ENCODE measurements at regions not wholly inside any gene's neighbourhood (a gene's known extent, or its start where the extent isn't known, plus 50 kb on each side); places are given as distances from the start of the nearest gene placed in this dataset.

GRCh38 chr16:50879873-50880695 is 138.2 kb downstream of the CYLD start:
- TF ChIP-seq CTCF (conservative IDR thresholded peaks at IDR 0.05; ENCODE audit: low read length) = no peak
- no peak for TF ChIP-seq EZH2phosphoT487 (IDR thresholded peaks at IDR 0.05; ENCODE audit: borderline replicate concordance, low read depth, low read length)
